B cell (primary cell): ENCODE measurements at regions not wholly inside any gene's neighbourhood (a gene's known extent, or its start where the extent isn't known, plus 50 kb on each side); places are given as distances from the start of the nearest gene placed in this dataset.

ENCODE experiments used
- ATAC-seq: fragments of 200-7000 bp; cut with Tn5 transposase; one replicate; pipeline ENCODE4 v1.10.0; 2021; ENCODE audit warnings: low read depth, mild to moderate bottlenecking, moderate number of reproducible peaks, moderate library complexity
- CTCF ChIA-PET: fragments of 350-600 bp; sonication (Branson Sonifier 250); formaldehyde crosslinking; loops from one replicate; lab custom pipeline; 2021; ENCODE audit warnings: antibody characterized with exemption, inconsistent platforms; lab: Charles Lee
- POLR2A ChIA-PET: fragments of 350-600 bp; sonication (Branson Sonifier 250); formaldehyde crosslinking; loops from one replicate; lab custom pipeline; 2021; ENCODE audit warnings: antibody characterized with exemption; lab: Charles Lee
- DNase-seq: peaks from one replicate; pipeline ENCODE4 v3.0.0; 2013
- H2AFZ ChIP-seq: 2 replicates; pipeline ENCODE4 v1.6.1; 2012; ENCODE audit warnings: mild to moderate bottlenecking, low read depth, low read length; ENCODE audit not compliant: insufficient read depth, poor library complexity, severe bottlenecking
- H3K27ac ChIP-seq, 2 donors: 1 replicate in 1 of 2; 2 replicates in 1 of 2; pipeline ENCODE4 v1.5.1; 2012 to 2013; ENCODE audit warnings: low read length in 2 of 2, mild to moderate bottlenecking in 2 of 2, moderate library complexity in 1 of 2
- H3K27me3 ChIP-seq, 4 experiments: fragments of 200-600 bp in 1 of 4; sonication (generic) in 1 of 4; replicated peaks in 1 of 4; 1 replicate in 2 of 4; 2 replicates in 2 of 4; pipeline versions ENCODE4 v1.6.1 to v1.7.0; 2013 to 2016; ENCODE audit warnings: low read length in 3 of 4, mild to moderate bottlenecking in 2 of 4, mixed read lengths in 1 of 4, moderate library complexity in 1 of 4; ENCODE audit not compliant: insufficient read depth in 4 of 4, control insufficient read depth in 3 of 4; ENCODE audit errors: control extremely low read depth in 1 of 4
- H3K36me3 ChIP-seq, 2 experiments: replicated peaks in 1 of 2; 1 replicate in 1 of 2; 2 replicates in 1 of 2; pipeline versions ENCODE4 v1.6.1 to v1.7.1; 2013; ENCODE audit warnings: low read length in 1 of 2; ENCODE audit not compliant: insufficient read depth in 2 of 2, control insufficient read depth in 1 of 2; ENCODE audit errors: control extremely low read depth in 1 of 2, extremely low read depth in 1 of 2
- H3K4me1 ChIP-seq, 2 donors: fragments of 200-600 bp in 1 of 2; sonication (generic) in 1 of 2; 1 replicate in 1 of 2; 2 replicates in 1 of 2; pipeline versions ENCODE4 v1.5.1 to v1.6.1; 2013 to 2017; ENCODE audit warnings: low read length in 2 of 2; ENCODE audit not compliant: control insufficient read depth in 2 of 2, insufficient read depth in 2 of 2
- H3K4me2 ChIP-seq: replicated peaks from 2 replicates; pipeline ENCODE3; 2012; ENCODE audit warnings: mild to moderate bottlenecking, low read depth, low read length; ENCODE audit not compliant: poor library complexity, severe bottlenecking
- H3K4me3 ChIP-seq, 5 experiments: fragments of 200-600 bp in 1 of 5; sonication (generic) in 1 of 5; 1 replicate in 3 of 5; 2 replicates in 2 of 5; pipeline versions ENCODE4 v1.5.1 to v1.7.0; 2011 to 2016; ENCODE audit warnings: low read length in 4 of 5, mild to moderate bottlenecking in 4 of 5, low read depth in 2 of 5, control low read depth in 1 of 5, moderate library complexity in 1 of 5; ENCODE audit not compliant: insufficient read depth in 1 of 5; ENCODE audit errors: control extremely low read depth in 1 of 5, extremely low read depth in 1 of 5
- H3K79me2 ChIP-seq: fragments of 200-600 bp; sonication (generic); one replicate; pipeline ENCODE4 v1.6.0; 2016; ENCODE audit warnings: low read length; ENCODE audit not compliant: control insufficient read depth, insufficient read depth
- H3K9ac ChIP-seq: fragments of 200-600 bp; sonication (generic); 2 replicates; pipeline ENCODE4 v1.6.1; 2017; ENCODE audit warnings: mild to moderate bottlenecking, low read length, moderate library complexity
- H3K9me3 ChIP-seq, 3 donors: one replicate each; pipeline versions ENCODE4 v1.6.1 to v1.7.1; 2013; ENCODE audit warnings: low read length in 2 of 3; ENCODE audit not compliant: control insufficient read depth in 2 of 3, insufficient read depth in 1 of 3; ENCODE audit errors: control extremely low read depth in 1 of 3
- H4K20me1 ChIP-seq: 2 replicates; pipeline ENCODE4 v1.6.0; 2012; ENCODE audit warnings: mild to moderate bottlenecking, low read length; ENCODE audit not compliant: insufficient read depth, control insufficient read depth, poor library complexity, severe bottlenecking
- H3K27ac Mint-ChIP-seq: one replicate; pipeline ENCODE4 v1.8.0; 2021; ENCODE audit warnings: mixed read lengths
- H3K27me3 Mint-ChIP-seq: one replicate; pipeline ENCODE4 v1.8.0; 2021; ENCODE audit warnings: mixed read lengths
- H3K4me1 Mint-ChIP-seq: one replicate; pipeline ENCODE4 v1.8.0; 2021; ENCODE audit warnings: mixed read lengths
- H3K4me3 Mint-ChIP-seq: one replicate; pipeline ENCODE4 v1.8.0; 2021; ENCODE audit warnings: mixed read lengths
- H3K9me3 Mint-ChIP-seq: one replicate; pipeline ENCODE4 v1.8.0; 2022; ENCODE audit warnings: mixed read lengths; ENCODE audit not compliant: insufficient read depth
- CTCF ChIP-seq: fragments of 200-600 bp; IDR thresholded peaks from one replicate; pipeline ENCODE4 v1.8.0; 2022; ENCODE audit warnings: antibody characterized with exemption, mild to moderate bottlenecking
- EZH2 ChIP-seq: IDR thresholded peaks from 2 replicates; pipeline ENCODE4 v1.6.1; 2012; ENCODE audit warnings: borderline replicate concordance, low read depth, mild to moderate bottlenecking, moderate library complexity, low read length; ENCODE audit not compliant: insufficient read depth, poor library complexity, severe bottlenecking
- WGBS: methylation state at CpG from one replicate; pipeline ENCODE4 v1.1.5; 2013; ENCODE audit warnings: missing lambda C conversion rate; ENCODE audit not compliant: insufficient coverage; 5-methylcytosine and 5-hydroxymethylcytosine counted together
- intact Hi-C: fragments of 100-400 bp; cut with micrococcal nuclease; formaldehyde crosslinking; loops from one replicate; pipeline ENCODE4 v1.10.0; 2022

- ChIA-PET POLR2A (no interaction called here), CTCF (no interaction called here)
- DNase-seq (no peak), ATAC-seq (no peak)
- Histone ChIP-seq H3K4me1 (no peaks in the 10 kb centered on the region), H4K20me1 (no peaks in the 10 kb centered on the region), H3K27me3 (no peaks in the 10 kb centered on the region), H3K4me3 (no peak overlapping the region), H2AFZ (no peak overlapping the region), H3K36me3 (no peaks in the 10 kb centered on the region), H3K4me2 (no peak overlapping the region), H3K9ac (no peak overlapping the region), H3K27ac (no peak overlapping the region), H3K9me3 (no peaks in the 10 kb centered on the region), H3K79me2 (no peaks in the 10 kb centered on the region)
- Mint-ChIP-seq H3K4me3 (no peak overlapping the region), H3K27ac (no peak overlapping the region), H3K4me1 (no peaks in the 10 kb centered on the region), H3K27me3 (no peaks in the 10 kb centered on the region), H3K9me3 (no peaks in the 10 kb centered on the region)
- WGBS, result no CpG with 5 or more reads among the region's 3 CpGs
- intact Hi-C loops, result no loop called here
- no peak for TF ChIP-seq CTCF
- no peak for TF ChIP-seq EZH2
Measured at GRCh38 chr4:138903185-138903584, 112.4 kb upstream of the NOCT start.

- ATAC-seq (no peak), DNase-seq (no peak)
- no peak overlapping the region for H3K9ac ChIP-seq
Measured at GRCh38 chr4:138902705-138903104, 112.9 kb upstream of the NOCT start.

More at GRCh38 chr4:138902705-138903104, 112.9 kb upstream of the NOCT start:
- H3K27ac ChIP-seq, result no peak overlapping the region
- H3K9me3 Mint-ChIP-seq, result no peaks in the 10 kb centered on the region
- no peaks in the 10 kb centered on the region for H3K4me1 Mint-ChIP-seq
- no peaks in the 10 kb centered on the region for H3K27me3 ChIP-seq
- intact Hi-C loops, result no loop called here
- 100% methylated on average over 1 of the region's 3 CpGs for WGBS
- no peak overlapping the region for H3K4me3 Mint-ChIP-seq
- no peaks in the 10 kb centered on the region for H3K27me3 Mint-ChIP-seq
- no peaks in the 10 kb centered on the region for H3K79me2 ChIP-seq
- H3K4me2 ChIP-seq, result no peak overlapping the region
- no peaks in the 10 kb centered on the region for H3K36me3 ChIP-seq
- no peaks in the 10 kb centered on the region for H3K9me3 ChIP-seq
- H2AFZ ChIP-seq, result no peak overlapping the region
- no peak for TF ChIP-seq EZH2
- no peak for TF ChIP-seq CTCF
- POLR2A ChIA-PET, result no interaction called here
- H3K4me1 ChIP-seq, result no peaks in the 10 kb centered on the region
- no peaks in the 10 kb centered on the region for H4K20me1 ChIP-seq
- CTCF ChIA-PET, result interaction anchor here (0.6 kb wide), 1 partner anchor 32 kb away, joined by 3 read pairs; no protein-coding TSS in a partner anchor
- no peak overlapping the region for H3K27ac Mint-ChIP-seq
- no peak overlapping the region for H3K4me3 ChIP-seq
